Peyer's patch (tissue), 4 donors: ENCODE measurements at regions not wholly inside any gene's neighbourhood (a gene's known extent, or its start where the extent isn't known, plus 50 kb on each side); places are given as distances from the start of the nearest gene placed in this dataset.

ENCODE experiments used
- DNase-seq, 3 donors: peaks; one replicate each; pipeline ENCODE4 v3.0.0-alpha.2; 2017 to 2019
- H3K27ac ChIP-seq, 4 donors: fragments of 200-600 bp; sonication (generic); one replicate each; pipeline ENCODE4 v1.5.1; 2016 to 2019
- H3K27me3 ChIP-seq, 2 donors: fragments of 200-600 bp; sonication (generic); one replicate each; pipeline ENCODE4 v1.5.1; 2019
- H3K36me3 ChIP-seq, 3 donors: fragments of 200-600 bp; sonication (generic); one replicate each; pipeline ENCODE4 v1.5.1; 2016 to 2019
- H3K4me1 ChIP-seq, 4 donors: fragments of 200-600 bp; sonication (generic); one replicate each; pipeline ENCODE4 v1.5.1; 2016 to 2019
- H3K4me3 ChIP-seq, 4 donors: fragments of 200-600 bp; sonication (generic); 1 replicate in 3 of 4; 2 replicates in 1 of 4; pipeline ENCODE4 v1.5.1; 2016 to 2019; ENCODE audit warnings: mild to moderate bottlenecking in 1 of 4
- H3K9me3 ChIP-seq, 4 donors: fragments of 200-600 bp; sonication (generic); one replicate each; pipeline ENCODE4 v1.5.1; 2016 to 2019; ENCODE audit warnings: mild to moderate bottlenecking in 1 of 4
- CTCF ChIP-seq, 6 experiments: fragments of 450-650 bp in 4 of 6; fragments of 200-600 bp in 2 of 6; sonication (generic) in 1 of 6; IDR thresholded peaks; one replicate each; pipeline ENCODE4 v1.5.1; 2017 to 2019; ENCODE audit warnings: antibody characterized with exemption in 6 of 6, mild to moderate bottlenecking in 3 of 6, moderate library complexity in 1 of 6
- POLR2A ChIP-seq, 2 donors: fragments of 450-650 bp; IDR thresholded peaks; one replicate each; pipeline ENCODE4 v1.5.1; 2017; ENCODE audit warnings: antibody characterized with exemption in 2 of 2, mild to moderate bottlenecking in 2 of 2, moderate library complexity in 2 of 2

- Histone ChIP-seq H3K36me3 (no peaks in the 10 kb centered on the region), H3K9me3 (no peaks in the 10 kb centered on the region), H3K4me1 (no peaks in the 10 kb centered on the region), H3K27ac (no peak overlapping the region), H3K27me3 (no peaks in the 10 kb centered on the region), H3K4me3 (no peak overlapping the region)
- TF ChIP-seq POLR2A (IDR thresholded peaks at IDR 0.05) = no peak
- no peak for TF ChIP-seq CTCF (IDR thresholded peaks at IDR 0.05)
- no peak for DNase-seq
Measured at GRCh38 chr12:4178424-4179170, 95.0 kb upstream of the CCND2 start.

GRCh38 chr12:4177262-4177661, 96.3 kb upstream of the CCND2 start:
- TF ChIP-seq CTCF (IDR thresholded peaks at IDR 0.05) (no peak), POLR2A (IDR thresholded peaks at IDR 0.05) (no peak)
- DNase-seq = no peak
- H3K9me3 ChIP-seq = no peaks in the 10 kb centered on the region

GRCh38 chr12:4176168-4176567, 97.4 kb upstream of the CCND2 start:
- Histone ChIP-seq H3K27ac (no peak overlapping the region), H3K4me3 (no peak overlapping the region), H3K4me1 (no peaks in the 10 kb centered on the region), H3K9me3 (no peaks in the 10 kb centered on the region), H3K36me3 (no peaks in the 10 kb centered on the region), H3K27me3 (no peaks in the 10 kb centered on the region)
- TF ChIP-seq POLR2A (IDR thresholded peaks at IDR 0.05) = no peak
- no peak for TF ChIP-seq CTCF (IDR thresholded peaks at IDR 0.05)
- no peak for DNase-seq

More at GRCh38 chr12:4177262-4177661, 96.3 kb upstream of the CCND2 start:
- Histone ChIP-seq H3K27me3 (no peaks in the 10 kb centered on the region), H3K4me1 (no peaks in the 10 kb centered on the region), H3K4me3 (no peak overlapping the region), H3K27ac (no peak overlapping the region), H3K36me3 (no peaks in the 10 kb centered on the region)

- Histone ChIP-seq H3K27ac (no peak overlapping the region), H3K4me3 (no peak overlapping the region), H3K27me3 (no peaks in the 10 kb centered on the region), H3K9me3 (no peaks in the 10 kb centered on the region), H3K36me3 (no peaks in the 10 kb centered on the region), H3K4me1 (no peaks in the 10 kb centered on the region)
- DNase-seq = no peak
- TF ChIP-seq POLR2A (IDR thresholded peaks at IDR 0.05) = no peak
Measured at GRCh38 chr12:4174417-4174816, 99.1 kb upstream of the CCND2 start.

GRCh38 chr12:4172999-4173398, 100.6 kb upstream of the CCND2 start:
- Histone ChIP-seq H3K36me3 (no peaks in the 10 kb centered on the region), H3K4me3 (no peak overlapping the region), H3K4me1 (no peaks in the 10 kb centered on the region), H3K9me3 (no peaks in the 10 kb centered on the region), H3K27me3 (no peaks in the 10 kb centered on the region), H3K27ac (no peak overlapping the region)
- DNase-seq = no peak
- TF ChIP-seq POLR2A (IDR thresholded peaks at IDR 0.05) (no peak), CTCF (IDR thresholded peaks at IDR 0.05) (no peak)

GRCh38 chr12:4171742-4172141, 101.8 kb upstream of the CCND2 start:
- no peak overlapping the region for H3K4me3 ChIP-seq

More at GRCh38 chr12:4171742-4172141, 101.8 kb upstream of the CCND2 start:
- no peak for TF ChIP-seq CTCF (IDR thresholded peaks at IDR 0.05)
- no peak for TF ChIP-seq POLR2A (IDR thresholded peaks at IDR 0.05)
- Histone ChIP-seq H3K27ac (no peak overlapping the region), H3K27me3 (no peaks in the 10 kb centered on the region), H3K9me3 (no peaks in the 10 kb centered on the region), H3K4me1 (no peaks in the 10 kb centered on the region), H3K36me3 (no peaks in the 10 kb centered on the region)
- DNase-seq = no peak
